ENCODE measurements at regions not wholly inside any gene's neighbourhood (a gene's known extent, or its start where the extent isn't known, plus 50 kb on each side); places are given as distances from the start of the nearest gene placed in this dataset.

DNA sequence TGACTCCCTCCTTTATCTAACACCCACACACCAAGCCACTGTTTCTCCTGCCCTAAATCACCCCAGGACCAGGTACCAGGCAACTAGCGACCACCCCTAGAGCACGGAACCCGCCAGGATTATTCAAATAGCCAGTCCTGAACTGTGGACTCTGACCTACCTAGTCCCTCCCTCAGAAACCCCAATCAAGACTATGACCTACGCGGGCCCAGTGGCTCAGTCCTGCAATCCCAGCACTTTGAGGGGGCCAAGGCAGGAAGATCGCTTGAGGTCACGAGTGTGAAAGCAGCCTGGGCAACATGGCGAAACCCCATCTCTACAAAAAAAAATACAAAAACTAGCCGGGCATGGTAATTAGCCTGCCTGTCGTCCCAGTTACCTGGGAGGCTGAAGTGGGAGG is 232.8 kb upstream of the FOXK1 start:
- WGBS, 3 donors = 89 to 94% (median 93%) methylated on average over 10 of the region's 10 CpGs
- DNase-seq = no peak
- intact Hi-C loops (cut with DNase I) = no loop called here
- TF ChIP-seq POLR2A (IDR thresholded peaks at IDR 0.05) (no peak), EP300 (IDR thresholded peaks at IDR 0.05) (no peak)
- TF ChIP-seq, protein P1, sequence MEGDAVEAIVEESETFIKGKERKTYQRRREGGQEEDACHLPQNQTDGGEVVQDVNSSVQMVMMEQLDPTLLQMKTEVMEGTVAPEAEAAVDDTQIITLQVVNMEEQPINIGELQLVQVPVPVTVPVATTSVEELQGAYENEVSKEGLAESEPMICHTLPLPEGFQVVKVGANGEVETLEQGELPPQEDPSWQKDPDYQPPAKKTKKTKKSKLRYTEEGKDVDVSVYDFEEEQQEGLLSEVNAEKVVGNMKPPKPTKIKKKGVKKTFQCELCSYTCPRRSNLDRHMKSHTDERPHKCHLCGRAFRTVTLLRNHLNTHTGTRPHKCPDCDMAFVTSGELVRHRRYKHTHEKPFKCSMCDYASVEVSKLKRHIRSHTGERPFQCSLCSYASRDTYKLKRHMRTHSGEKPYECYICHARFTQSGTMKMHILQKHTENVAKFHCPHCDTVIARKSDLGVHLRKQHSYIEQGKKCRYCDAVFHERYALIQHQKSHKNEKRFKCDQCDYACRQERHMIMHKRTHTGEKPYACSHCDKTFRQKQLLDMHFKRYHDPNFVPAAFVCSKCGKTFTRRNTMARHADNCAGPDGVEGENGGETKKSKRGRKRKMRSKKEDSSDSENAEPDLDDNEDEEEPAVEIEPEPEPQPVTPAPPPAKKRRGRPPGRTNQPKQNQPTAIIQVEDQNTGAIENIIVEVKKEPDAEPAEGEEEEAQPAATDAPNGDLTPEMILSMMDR (IDR thresholded peaks at IDR 0.05) = no peak
- H3K4me1 ChIP-seq (ENCODE audit: insufficient read depth) = no peaks in the 10 kb centered on the region
- no peaks in the 10 kb centered on the region for H3K36me3 ChIP-seq
- H3K27me3 ChIP-seq = no peaks in the 10 kb centered on the region
- H3K27ac ChIP-seq = no peak overlapping the region
- H3K9me3 ChIP-seq = no peaks in the 10 kb centered on the region
- H3K4me3 ChIP-seq = no peak overlapping the region

DNA sequence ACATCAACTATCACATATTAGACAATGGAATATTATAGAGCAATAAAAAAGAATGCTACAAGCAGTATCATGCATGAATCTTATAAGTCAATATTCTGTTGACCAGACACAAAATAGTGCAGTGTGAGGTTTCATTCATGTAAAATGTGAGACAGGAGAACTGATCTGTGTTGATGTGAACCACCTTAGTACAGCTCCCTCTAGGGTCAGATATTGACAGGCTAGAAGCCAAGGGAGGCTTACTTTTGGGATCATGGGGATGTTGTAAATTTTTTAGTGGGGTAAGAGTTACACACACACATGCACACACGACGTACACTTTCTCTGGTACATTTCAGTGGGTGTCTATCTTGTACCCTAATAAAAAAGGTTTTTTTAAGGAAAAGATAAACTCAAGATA is 231.6 kb upstream of the FOXK1 start:
- no peaks in the 10 kb centered on the region for H3K27me3 ChIP-seq
- TF ChIP-seq POLR2A (IDR thresholded peaks at IDR 0.05) = no peak
- no peak for TF ChIP-seq EP300 (IDR thresholded peaks at IDR 0.05)
- TF ChIP-seq, protein P1 (IDR thresholded peaks at IDR 0.05) = no peak
- no peak overlapping the region for H3K27ac ChIP-seq
- no peak overlapping the region for H3K4me3 ChIP-seq
- 82 to 91% (median 86%) methylated on average over 2 of the region's 2 CpGs for WGBS, 3 donors
- intact Hi-C loops (cut with DNase I) = no loop called here
- H3K4me1 ChIP-seq (ENCODE audit: insufficient read depth) = no peaks in the 10 kb centered on the region
- no peaks in the 10 kb centered on the region for H3K36me3 ChIP-seq
- DNase-seq = no peak
- H3K9me3 ChIP-seq = no peaks in the 10 kb centered on the region

DNA sequence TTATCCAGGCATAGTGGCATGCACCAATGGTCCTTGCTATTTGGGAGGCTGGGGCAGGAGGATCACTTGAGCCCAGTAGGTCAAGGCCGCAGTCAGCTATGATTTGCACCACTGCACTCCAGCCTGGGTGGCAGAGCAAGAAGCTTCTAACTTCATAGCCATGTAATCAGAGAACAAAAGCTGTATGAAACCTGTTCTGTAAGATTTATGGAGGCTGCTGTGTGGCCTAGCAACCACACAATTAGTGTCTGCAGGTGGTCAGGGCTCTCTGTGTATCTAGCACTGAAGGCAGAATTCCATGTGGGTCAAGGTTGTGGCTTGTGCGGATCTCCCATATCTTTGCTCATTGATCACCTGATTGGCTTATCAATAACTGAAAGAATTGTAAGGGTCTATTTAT is 221.5 kb upstream of the FOXK1 start:
- H3K27ac ChIP-seq = no peak overlapping the region
- no peaks in the 10 kb centered on the region for H3K27me3 ChIP-seq
- H3K4me3 ChIP-seq = no peak overlapping the region
- 91 to 92% (median 92%) methylated on average over 2 of the region's 2 CpGs for WGBS, 3 donors
- peaks cover 5% of the 10 kb centered on the region for H3K4me1 ChIP-seq (ENCODE audit: insufficient read depth)
- no peak for DNase-seq
- H3K36me3 ChIP-seq = no peaks in the 10 kb centered on the region
- TF ChIP-seq EP300 (IDR thresholded peaks at IDR 0.05) (no peak), POLR2A (IDR thresholded peaks at IDR 0.05) (no peak)
- TF ChIP-seq, protein P1 (IDR thresholded peaks at IDR 0.05) = no peak
- no peaks in the 10 kb centered on the region for H3K9me3 ChIP-seq
- intact Hi-C loops (cut with DNase I) = no loop called here

DNA sequence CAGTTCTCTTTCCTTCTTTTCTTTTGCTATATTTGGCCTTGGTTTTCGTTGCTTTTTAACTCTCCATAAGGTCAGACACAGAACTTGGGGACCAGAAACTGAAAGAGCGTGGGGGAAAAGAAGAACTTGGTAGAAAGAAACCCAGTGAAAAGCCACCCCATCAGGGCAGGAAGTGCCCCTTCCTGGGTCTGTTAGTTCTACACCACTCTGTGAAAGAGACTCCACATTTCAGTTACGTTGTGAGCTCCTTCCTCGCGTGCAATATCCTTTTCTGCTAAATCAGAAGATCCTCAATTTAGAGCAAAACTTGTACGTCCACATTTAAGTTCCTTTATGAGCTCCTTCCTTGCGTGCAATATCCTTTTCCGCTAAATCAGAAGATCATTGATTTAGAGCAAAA is 220.6 kb upstream of the FOXK1 start:
- intact Hi-C loops (cut with DNase I) = no loop called here
- TF ChIP-seq EP300 (IDR thresholded peaks at IDR 0.05) (no peak), POLR2A (IDR thresholded peaks at IDR 0.05) (no peak)
- TF ChIP-seq, protein P1 (IDR thresholded peaks at IDR 0.05) = no peak
- Histone ChIP-seq H3K27ac (no peak overlapping the region), H3K27me3 (no peaks in the 10 kb centered on the region), H3K9me3 (no peaks in the 10 kb centered on the region), H3K4me1 (ENCODE audit: insufficient read depth) (peaks cover 5% of the 10 kb centered on the region), H3K4me3 (no peak overlapping the region), H3K36me3 (no peaks in the 10 kb centered on the region)
- 79 to 83% (median 81%) methylated on average over 8 of the region's 8 CpGs for WGBS, 3 donors
- no peak for DNase-seq

Data from ovary (tissue), 7 donors.